ENCODE measurements at regions not wholly inside any gene's neighbourhood (a gene's known extent, or its start where the extent isn't known, plus 50 kb on each side); places are given as distances from the start of the nearest gene placed in this dataset.

DNA sequence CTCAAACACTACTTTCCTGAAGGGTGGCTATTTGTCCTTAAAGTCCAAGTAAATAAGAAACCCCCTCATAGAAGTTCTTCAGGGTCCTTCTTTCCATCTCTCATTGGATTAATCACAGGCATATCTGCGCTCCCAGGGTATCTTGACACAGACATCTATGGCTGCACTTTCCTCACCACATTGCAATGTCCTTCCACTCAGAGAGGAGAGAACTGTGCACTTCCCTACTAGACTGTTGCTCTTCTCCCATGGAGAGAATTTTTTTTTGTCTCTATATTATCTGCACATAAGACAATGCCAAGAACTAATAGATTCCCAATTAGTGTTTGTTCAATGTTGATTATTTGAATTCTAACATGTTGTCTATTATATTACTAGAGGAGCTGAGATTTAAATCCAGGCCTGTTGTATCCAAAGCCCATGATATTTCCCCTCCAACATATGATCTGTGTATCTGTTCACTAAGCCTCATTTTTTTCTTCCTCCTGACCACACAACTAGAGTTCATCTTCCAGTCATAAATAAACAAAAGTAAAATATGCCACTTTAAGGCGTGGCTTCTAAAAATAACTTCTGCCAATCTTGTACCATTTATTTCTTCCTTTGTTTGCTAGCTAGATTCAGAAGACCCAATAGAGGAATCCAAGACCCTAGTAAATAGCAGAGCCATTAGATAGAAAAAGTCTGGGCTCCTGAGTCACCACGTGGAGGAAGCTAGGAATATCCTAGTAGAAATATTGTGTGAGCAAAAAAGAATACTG is 61.5 kb upstream of the FAM241A start:
- TF ChIP-seq CTCF (IDR thresholded peaks at IDR 0.05) = no peak
- no peak for TF ChIP-seq POLR2AphosphoS5 (IDR thresholded peaks at IDR 0.05)
- no peak for TF ChIP-seq POLR2A (IDR thresholded peaks at IDR 0.05)

Measured in suprapubic skin (tissue), 4 donors.